ENCODE measurements at regions not wholly inside any gene's neighbourhood (a gene's known extent, or its start where the extent isn't known, plus 50 kb on each side); places are given as distances from the start of the nearest gene placed in this dataset.
"Not testable (repeated sequence)": the region's sequence is repeated elsewhere in the genome, so short reads cannot be mapped to it uniquely, and the experiment has no call there.

DNA sequence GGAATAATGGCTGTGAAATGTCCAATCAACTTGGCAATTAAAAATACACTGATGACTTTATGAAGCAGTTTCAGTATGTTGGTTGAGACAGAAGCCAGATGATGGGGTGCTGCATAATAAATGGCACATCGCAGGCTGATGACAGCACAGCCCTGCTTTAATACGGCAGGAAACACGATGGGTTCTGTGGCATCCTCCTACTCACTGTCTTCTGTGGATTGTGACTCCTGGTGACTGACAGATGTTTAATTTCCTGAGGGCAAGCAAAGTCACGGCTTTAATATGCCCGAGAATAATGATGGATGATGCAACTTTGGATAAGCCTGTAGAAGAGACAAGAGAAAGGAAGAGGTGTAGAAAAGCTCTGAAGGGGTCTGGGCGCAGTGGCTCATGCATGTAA is 295.4 kb downstream of the TRIML1 start:
- peaks cover 4% of the 10 kb centered on the region for H3K36me3 Mint-ChIP-seq (ENCODE audit: insufficient read depth)
- peaks cover 39% of the 10 kb centered on the region for H3K4me1 Mint-ChIP-seq (ENCODE audit: low read depth)
- TF ChIP-seq, protein P1, sequence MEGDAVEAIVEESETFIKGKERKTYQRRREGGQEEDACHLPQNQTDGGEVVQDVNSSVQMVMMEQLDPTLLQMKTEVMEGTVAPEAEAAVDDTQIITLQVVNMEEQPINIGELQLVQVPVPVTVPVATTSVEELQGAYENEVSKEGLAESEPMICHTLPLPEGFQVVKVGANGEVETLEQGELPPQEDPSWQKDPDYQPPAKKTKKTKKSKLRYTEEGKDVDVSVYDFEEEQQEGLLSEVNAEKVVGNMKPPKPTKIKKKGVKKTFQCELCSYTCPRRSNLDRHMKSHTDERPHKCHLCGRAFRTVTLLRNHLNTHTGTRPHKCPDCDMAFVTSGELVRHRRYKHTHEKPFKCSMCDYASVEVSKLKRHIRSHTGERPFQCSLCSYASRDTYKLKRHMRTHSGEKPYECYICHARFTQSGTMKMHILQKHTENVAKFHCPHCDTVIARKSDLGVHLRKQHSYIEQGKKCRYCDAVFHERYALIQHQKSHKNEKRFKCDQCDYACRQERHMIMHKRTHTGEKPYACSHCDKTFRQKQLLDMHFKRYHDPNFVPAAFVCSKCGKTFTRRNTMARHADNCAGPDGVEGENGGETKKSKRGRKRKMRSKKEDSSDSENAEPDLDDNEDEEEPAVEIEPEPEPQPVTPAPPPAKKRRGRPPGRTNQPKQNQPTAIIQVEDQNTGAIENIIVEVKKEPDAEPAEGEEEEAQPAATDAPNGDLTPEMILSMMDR (IDR thresholded peaks at IDR 0.05; ENCODE audit: unreplicated experiment) = no peak

DNA sequence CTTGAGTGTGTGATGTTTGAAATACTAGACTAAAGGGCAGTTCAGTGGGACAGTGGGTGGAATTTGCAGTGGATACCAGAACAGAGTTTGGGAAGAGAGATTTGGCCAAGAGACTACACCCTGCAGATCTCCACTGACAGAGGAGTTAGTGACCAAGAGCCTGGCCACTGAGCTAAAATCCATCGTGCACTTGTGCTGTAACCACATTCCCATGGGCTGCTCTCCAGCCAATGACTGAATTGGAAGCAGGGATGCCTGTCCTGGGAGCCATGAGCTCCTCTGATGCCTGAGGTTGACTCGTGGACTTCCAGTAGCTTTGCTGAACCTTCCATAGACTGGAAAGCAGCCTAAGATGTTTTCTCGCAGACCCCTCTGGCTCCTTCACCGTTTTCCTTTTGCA is 296.1 kb downstream of the TRIML1 start:
- no peak for DNase-seq (ENCODE audit: low spot score, unreplicated experiment)
- no peak overlapping the region for H3K27ac Mint-ChIP-seq
- TF ChIP-seq, protein P1 (IDR thresholded peaks at IDR 0.05; ENCODE audit: unreplicated experiment) = no peak
- H3K4me1 Mint-ChIP-seq (ENCODE audit: low read depth) = peaks cover 39% of the 10 kb centered on the region
- no peak overlapping the region for H3K4me3 Mint-ChIP-seq (ENCODE audit: low read depth)
- peaks cover 4% of the 10 kb centered on the region for H3K36me3 Mint-ChIP-seq (ENCODE audit: insufficient read depth)
- no peaks in the 10 kb centered on the region for H3K27me3 Mint-ChIP-seq
- peaks cover 14% of the 10 kb centered on the region for H3K9me3 Mint-ChIP-seq (ENCODE audit: low read depth)

More for the DNA sequence above, 295.4 kb downstream of the TRIML1 start:
- Mint-ChIP-seq H3K9me3 (ENCODE audit: low read depth) (peaks cover 14% of the 10 kb centered on the region), H3K27ac (no peak overlapping the region), H3K4me3 (ENCODE audit: low read depth) (no peak overlapping the region), H3K27me3 (no peaks in the 10 kb centered on the region)
- DNase-seq (ENCODE audit: low spot score, unreplicated experiment) = no peak

DNA sequence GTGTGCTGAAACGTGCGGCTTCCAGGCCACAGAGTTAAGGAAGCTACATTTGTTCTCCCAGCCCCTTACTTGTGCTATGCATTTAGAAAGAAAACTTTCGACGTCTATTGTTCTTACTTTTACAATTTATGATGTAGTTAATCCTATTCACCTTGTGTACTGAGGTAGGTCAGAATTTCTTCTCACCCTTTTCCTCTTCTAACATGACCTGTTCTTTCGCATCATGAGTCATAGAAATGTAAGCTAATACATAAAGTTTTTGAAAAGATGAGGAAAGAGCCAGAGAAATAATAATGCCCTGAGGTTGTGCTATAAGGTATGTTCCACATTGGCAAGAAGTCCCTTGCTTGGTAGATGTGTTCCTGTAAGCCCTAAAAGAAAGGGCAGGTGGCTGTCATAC is 298.3 kb downstream of the TRIML1 start:
- H3K36me3 Mint-ChIP-seq (ENCODE audit: insufficient read depth) = no peaks in the 10 kb centered on the region
- H3K4me3 Mint-ChIP-seq (ENCODE audit: low read depth) = no peak overlapping the region
- peaks cover 2% of the 10 kb centered on the region for H3K9me3 Mint-ChIP-seq (ENCODE audit: low read depth)
- no peak for DNase-seq (ENCODE audit: low spot score, unreplicated experiment)
- H3K27ac Mint-ChIP-seq = peak overlapping the region; percentile 86
- TF ChIP-seq, protein P1 (IDR thresholded peaks at IDR 0.05; ENCODE audit: unreplicated experiment) = no peak
- no peaks in the 10 kb centered on the region for H3K27me3 Mint-ChIP-seq
- peaks cover 31% of the 10 kb centered on the region for H3K4me1 Mint-ChIP-seq (ENCODE audit: low read depth)

DNA sequence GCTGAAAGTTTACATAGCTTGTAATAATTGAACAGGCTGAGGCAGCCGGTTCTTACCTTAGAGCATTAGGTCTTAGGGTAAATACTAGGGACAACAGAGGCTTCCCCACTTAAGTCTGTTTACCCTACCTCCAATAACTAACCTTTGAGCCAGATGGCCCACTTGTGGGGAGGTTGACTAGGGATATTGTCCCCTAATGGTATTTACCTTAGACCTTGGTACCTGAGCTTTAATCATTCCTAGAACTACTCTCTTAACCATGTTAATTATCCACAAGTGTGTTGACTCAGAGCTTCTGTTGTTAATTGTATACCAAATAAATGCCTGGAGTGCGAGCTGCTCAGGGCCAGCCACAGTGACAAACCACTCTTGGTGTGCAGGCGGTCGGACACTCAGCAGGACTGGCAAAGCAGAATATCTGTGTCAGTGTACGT is 299.2 kb downstream of the TRIML1 start:
- not testable (repeated sequence) for H3K27me3 Mint-ChIP-seq; H3K36me3 Mint-ChIP-seq (ENCODE audit: insufficient read depth); H3K4me3 Mint-ChIP-seq (ENCODE audit: low read depth); DNase-seq (ENCODE audit: low spot score, unreplicated experiment); H3K9me3 Mint-ChIP-seq (ENCODE audit: low read depth)
- Mint-ChIP-seq H3K4me1 (ENCODE audit: low read depth) (peaks cover 31% of the 10 kb centered on the region), H3K27ac (peak overlapping the region; percentile 86)

DNA sequence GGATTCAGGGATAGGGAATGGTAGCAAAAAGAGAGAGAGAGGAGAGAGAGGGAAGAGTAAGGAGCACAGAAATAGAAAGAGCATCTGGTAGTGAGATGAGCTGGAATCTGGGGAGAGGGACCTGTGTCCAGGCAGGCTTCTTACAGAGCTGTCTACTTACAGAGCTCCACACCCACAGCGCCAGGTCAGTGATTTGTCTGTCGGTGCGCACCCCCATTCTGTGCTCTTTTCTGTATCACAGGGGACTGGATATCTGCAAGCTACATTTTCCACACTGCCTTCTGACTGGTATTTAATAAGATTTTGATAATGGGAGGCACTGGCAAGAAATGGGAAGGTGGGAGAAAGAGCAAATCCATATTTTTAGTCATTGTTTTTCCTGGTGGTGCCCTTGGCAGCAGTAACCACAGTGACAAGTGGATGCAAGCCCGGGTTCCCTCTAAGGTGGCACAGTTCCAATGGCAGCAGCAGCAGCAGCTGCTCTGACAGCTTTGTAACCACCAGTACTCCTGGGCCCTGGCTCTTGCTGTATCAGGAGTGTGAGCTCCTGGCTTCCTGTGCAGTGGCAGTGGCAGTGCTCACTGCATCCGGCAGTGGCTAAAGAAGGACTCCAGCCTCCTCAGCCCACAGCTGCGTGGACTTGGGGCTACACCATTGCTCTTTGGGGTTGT is 300.5 kb downstream of the TRIML1 start:
- TF ChIP-seq, protein P1 (IDR thresholded peaks at IDR 0.05; ENCODE audit: unreplicated experiment) = no peak
- no peak for DNase-seq (ENCODE audit: low spot score, unreplicated experiment)
- H3K4me3 Mint-ChIP-seq (ENCODE audit: low read depth) = no peak overlapping the region
- no peaks in the 10 kb centered on the region for H3K36me3 Mint-ChIP-seq (ENCODE audit: insufficient read depth)
- H3K4me1 Mint-ChIP-seq (ENCODE audit: low read depth) = peaks cover 35% of the 10 kb centered on the region
- H3K9me3 Mint-ChIP-seq (ENCODE audit: low read depth) = no peaks in the 10 kb centered on the region
- H3K27ac Mint-ChIP-seq = no peak overlapping the region
- H3K27me3 Mint-ChIP-seq = no peaks in the 10 kb centered on the region

DNA sequence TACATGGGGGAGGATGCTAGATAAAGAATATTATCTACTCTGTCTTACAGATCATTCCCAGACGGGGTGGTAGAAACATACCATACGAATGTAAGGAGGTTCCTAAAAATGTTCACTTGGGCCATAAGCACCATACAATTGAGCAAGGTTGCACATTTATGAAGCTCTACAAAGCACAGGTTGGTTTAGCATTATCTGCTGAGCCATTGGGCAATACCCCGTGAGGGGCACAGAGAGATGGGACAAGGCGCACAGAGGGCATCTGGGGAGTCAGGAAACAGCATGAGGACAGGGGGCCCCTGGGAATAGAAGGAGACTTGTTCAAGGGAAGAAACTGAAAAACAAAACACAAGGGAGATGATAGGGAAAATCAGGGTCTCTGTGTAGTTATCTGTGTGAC is 305.3 kb downstream of the TRIML1 start:
- H3K27me3 Mint-ChIP-seq = no peaks in the 10 kb centered on the region
- peak overlapping the region; percentile 35 for H3K27ac Mint-ChIP-seq
- no peaks in the 10 kb centered on the region for H3K36me3 Mint-ChIP-seq (ENCODE audit: insufficient read depth)
- TF ChIP-seq, protein P1 (IDR thresholded peaks at IDR 0.05; ENCODE audit: unreplicated experiment) = no peak
- DNase-seq (ENCODE audit: low spot score, unreplicated experiment) = no peak
- no peak overlapping the region for H3K4me3 Mint-ChIP-seq (ENCODE audit: low read depth)
- H3K9me3 Mint-ChIP-seq (ENCODE audit: low read depth) = no peaks in the 10 kb centered on the region
- H3K4me1 Mint-ChIP-seq (ENCODE audit: low read depth) = peaks cover 14% of the 10 kb centered on the region

DNA sequence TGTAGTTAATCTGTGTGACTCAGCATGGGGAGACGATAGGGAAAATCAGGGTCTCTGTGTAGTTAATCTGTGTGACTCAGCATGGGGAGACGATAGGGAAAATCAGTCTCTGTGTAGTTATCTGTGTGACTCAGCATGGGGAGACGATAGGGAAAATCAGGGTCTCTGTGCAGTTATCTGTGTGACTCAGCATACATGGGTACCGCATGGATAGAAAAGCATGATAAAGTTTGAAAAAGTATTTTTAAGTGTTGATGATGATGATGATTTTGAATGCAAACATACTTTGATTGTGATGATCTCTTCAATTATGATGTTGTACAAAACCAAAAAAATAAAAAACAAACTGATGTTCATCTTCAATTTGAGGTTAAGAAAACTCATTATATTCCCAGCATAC is 309.8 kb downstream of the TRIML1 start:
- H3K27me3 Mint-ChIP-seq; H3K27ac Mint-ChIP-seq; DNase-seq (ENCODE audit: low spot score, unreplicated experiment); H3K4me3 Mint-ChIP-seq (ENCODE audit: low read depth); H3K9me3 Mint-ChIP-seq (ENCODE audit: low read depth); H3K36me3 Mint-ChIP-seq (ENCODE audit: insufficient read depth): not testable (repeated sequence)
- peaks cover 25% of the 10 kb centered on the region for H3K4me1 Mint-ChIP-seq (ENCODE audit: low read depth)
